H9 (cell line): ENCODE measurements at regions not wholly inside any gene's neighbourhood (a gene's known extent, or its start where the extent isn't known, plus 50 kb on each side); places are given as distances from the start of the nearest gene placed in this dataset.

Experiments
- DNase-seq: peaks from one replicate; pipeline ENCODE4 v3.0.0-alpha.2; 2017
- H2AFZ ChIP-seq: one replicate; pipeline ENCODE4 v1.6.1; 2013; ENCODE audit warnings: mild to moderate bottlenecking, low read length, control low read depth, moderate library complexity
- H2AK5ac ChIP-seq: 2 replicates; pipeline ENCODE4 v1.6.1; 2013; ENCODE audit warnings: low read length, control low read depth, mixed read lengths; ENCODE audit not compliant: insufficient read length
- H2BK120ac ChIP-seq: one replicate; pipeline ENCODE4 v1.6.1; 2013; ENCODE audit warnings: low read depth, mild to moderate bottlenecking, low read length, control low read depth, inconsistent platforms; ENCODE audit not compliant: poor library complexity, severe bottlenecking
- H2BK12ac ChIP-seq: 2 replicates; pipeline ENCODE4 v1.6.1; 2013; ENCODE audit warnings: low read length, control low read depth, mixed read lengths, low read depth; ENCODE audit not compliant: insufficient read length
- H2BK15ac ChIP-seq: 2 replicates; pipeline ENCODE4 v1.6.1; 2013; ENCODE audit warnings: low read depth, low read length, control low read depth
- H2BK20ac ChIP-seq: one replicate; pipeline ENCODE4 v1.6.1; 2013; ENCODE audit warnings: low read depth, mild to moderate bottlenecking, low read length, control low read depth, inconsistent platforms; ENCODE audit not compliant: poor library complexity, severe bottlenecking
- H2BK5ac ChIP-seq: 2 replicates; pipeline ENCODE4 v1.6.1; 2013; ENCODE audit warnings: low read length, control low read depth, mixed read lengths; ENCODE audit not compliant: insufficient read length
- H3K14ac ChIP-seq: 2 replicates; pipeline ENCODE4 v1.6.1; 2013; ENCODE audit warnings: low read length, control low read depth; ENCODE audit not compliant: insufficient read depth
- H3K18ac ChIP-seq: 2 replicates; pipeline ENCODE4 v1.6.1; 2013; ENCODE audit warnings: low read depth, mild to moderate bottlenecking, mixed read lengths, low read length, control low read depth; ENCODE audit not compliant: insufficient read length
- H3K23ac ChIP-seq: 2 replicates; pipeline ENCODE4 v1.6.1; 2013; ENCODE audit warnings: low read length, control low read depth, mixed read lengths, low read depth; ENCODE audit not compliant: insufficient read length
- H3K23me2 ChIP-seq: 2 replicates; pipeline ENCODE4 v1.6.1; 2013; ENCODE audit warnings: low read depth, mild to moderate bottlenecking, mixed read lengths, low read length, control low read depth; ENCODE audit not compliant: insufficient read length, poor library complexity, severe bottlenecking
- H3K27ac ChIP-seq: 2 replicates; pipeline ENCODE4 v1.5.1; 2013; ENCODE audit warnings: low read length, control low read depth, mixed read lengths, low read depth; ENCODE audit not compliant: insufficient read length
- H3K27me3 ChIP-seq: 2 replicates; pipeline ENCODE4 v1.6.1; 2013; ENCODE audit warnings: low read length, control low read depth, inconsistent platforms; ENCODE audit not compliant: insufficient read depth
- H3K4ac ChIP-seq: 2 replicates; pipeline ENCODE4 v1.6.1; 2013; ENCODE audit warnings: low read depth, mild to moderate bottlenecking, control low read depth, inconsistent platforms, low read length, moderate library complexity
- H3K4me1 ChIP-seq: 2 replicates; pipeline ENCODE4 v1.6.1; 2013; ENCODE audit warnings: low read length, control low read depth, inconsistent platforms; ENCODE audit not compliant: insufficient read depth
- H3K4me2 ChIP-seq: 2 replicates; pipeline ENCODE4 v1.6.1; 2013; ENCODE audit warnings: low read length, control low read depth, mixed read lengths; ENCODE audit not compliant: insufficient read length, insufficient read depth
- H3K56ac ChIP-seq: 2 replicates; pipeline ENCODE4 v1.6.1; 2013; ENCODE audit warnings: low read depth, mild to moderate bottlenecking, mixed read lengths, low read length, control low read depth; ENCODE audit not compliant: insufficient read length
- H3K79me1 ChIP-seq: 2 replicates; pipeline ENCODE4 v1.6.1; 2013; ENCODE audit warnings: low read depth, mild to moderate bottlenecking, moderate library complexity, low read length, control low read depth, inconsistent platforms; ENCODE audit not compliant: insufficient read depth, poor library complexity, severe bottlenecking
- H3K79me2 ChIP-seq: 2 replicates; pipeline ENCODE4 v1.6.1; 2013; ENCODE audit warnings: low read length, control low read depth, inconsistent platforms; ENCODE audit not compliant: insufficient read depth
- H3K9ac ChIP-seq: 2 replicates; pipeline ENCODE4 v1.6.1; 2013; ENCODE audit warnings: low read length, control low read depth, mixed read lengths; ENCODE audit not compliant: insufficient read length; ENCODE audit errors: extremely low read depth
- H3K9me3 ChIP-seq: one replicate; pipeline ENCODE4 v1.6.1; 2013; ENCODE audit warnings: low read depth, low read length, inconsistent platforms; ENCODE audit not compliant: control insufficient read depth
- H3T11ph ChIP-seq: one replicate; pipeline ENCODE4 v1.6.1; 2013; ENCODE audit warnings: mild to moderate bottlenecking, low read length, control low read depth, inconsistent platforms
- H4K20me1 ChIP-seq: one replicate; pipeline ENCODE4 v1.6.1; 2013; ENCODE audit not compliant: control insufficient read depth, insufficient read length, insufficient read depth
- H4K5ac ChIP-seq: 2 replicates; pipeline ENCODE4 v1.6.1; 2013; ENCODE audit warnings: low read depth, mild to moderate bottlenecking, mixed read lengths, low read length, control low read depth; ENCODE audit not compliant: insufficient read length
- H4K8ac ChIP-seq: replicated peaks from 2 replicates; pipeline ENCODE4 v1.6.1; 2013; ENCODE audit warnings: low read length, control low read depth, mixed read lengths, low read depth; ENCODE audit not compliant: insufficient read length
- H4K91ac ChIP-seq: 2 replicates; pipeline ENCODE4 v1.6.1; 2013; ENCODE audit warnings: low read depth, mild to moderate bottlenecking, moderate library complexity, mixed read lengths, low read length, control low read depth; ENCODE audit not compliant: insufficient read length
- H3K27ac Mint-ChIP-seq, 3 experiments: 2 replicates in 2 of 3; 3 replicates in 1 of 3; pipeline ENCODE4 v1.8.0; 2020 to 2021; ENCODE audit warnings: mixed read lengths in 3 of 3, mild to moderate bottlenecking in 1 of 3, moderate library complexity in 1 of 3
- H3K27me3 Mint-ChIP-seq: 2 replicates; pipeline ENCODE4 v1.8.0; 2021; ENCODE audit warnings: low read depth, mild to moderate bottlenecking, moderate library complexity, mixed read lengths
- H3K36me3 Mint-ChIP-seq, 3 experiments: 2 replicates in 2 of 3; 3 replicates in 1 of 3; pipeline ENCODE4 v1.8.0; 2020 to 2021; ENCODE audit warnings: low read depth in 3 of 3, mixed read lengths in 3 of 3; ENCODE audit not compliant: insufficient read depth in 1 of 3
- H3K4me1 Mint-ChIP-seq, 2 experiments: 2 replicates each; pipeline ENCODE4 v1.8.0; 2020; ENCODE audit warnings: mixed read lengths in 2 of 2
- H3K4me3 Mint-ChIP-seq, 2 experiments: 2 replicates in 1 of 2; 3 replicates in 1 of 2; pipeline ENCODE4 v1.8.0; 2020 to 2021; ENCODE audit warnings: mild to moderate bottlenecking in 2 of 2, mixed read lengths in 2 of 2, moderate library complexity in 1 of 2
- H3K9me3 Mint-ChIP-seq, 2 experiments: 2 replicates in 1 of 2; 3 replicates in 1 of 2; pipeline ENCODE4 v1.8.0; 2020; ENCODE audit warnings: mild to moderate bottlenecking in 2 of 2, mixed read lengths in 2 of 2, moderate library complexity in 1 of 2
- CTCF ChIP-seq: fragments of 200-600 bp; sonication (generic); conservative IDR thresholded peaks from 3 replicates; pipeline ENCODE4 v1.8.0; 2021; ENCODE audit warnings: antibody characterized with exemption, mild to moderate bottlenecking
- WGBS: extraction: QIAGEN DNeasy Blood & Tissue Kit; methylation state at CpG from one replicate; pipeline ENCODE4 v1.1.7; 2013; ENCODE audit warnings: missing lambda C conversion rate, low lambda C conversion rate, mixed read lengths; ENCODE audit not compliant: insufficient read length; ENCODE audit errors: extremely low coverage; 5-methylcytosine and 5-hydroxymethylcytosine counted together

GRCh38 chr22:47672526-47672925 lies 910.1 kb downstream of the TBC1D22A start:
- Mint-ChIP-seq H3K4me1 (peaks cover 28 to 33% of the 10 kb centered on the region in 2 experiments), H3K9me3 (peaks cover 20 to 30% of the 10 kb centered on the region in 2 experiments), H3K4me3 (no peak overlapping the region), H3K27me3 (peaks cover 63% of the 10 kb centered on the region), H3K27ac (no peak overlapping the region), H3K36me3 (peaks cover 10 to 23% (median 16%) of the 10 kb centered on the region in 3 experiments; a peak in 6 of 7 replicates)
- Histone ChIP-seq H3K18ac (no peak overlapping the region), H3K27ac (no peak overlapping the region), H2BK20ac (no peak overlapping the region), H3K23ac (no peak overlapping the region), H2BK5ac (no peak overlapping the region), H3T11ph (no peak overlapping the region), H4K91ac (no peak overlapping the region), H2AK5ac (no peak overlapping the region), H3K4me1 (peaks cover 5% of the 10 kb centered on the region; the same call in 1 of the 2 replicates), H3K14ac (peak overlapping the region; percentile 19; the same call in 1 of the 2 replicates), H3K79me1 (no peaks in the 10 kb centered on the region), H3K79me2 (no peaks in the 10 kb centered on the region), H4K20me1 (no peaks in the 10 kb centered on the region), H3K4ac (no peak overlapping the region), H4K8ac (no peak overlapping the region), H2BK12ac (no peak overlapping the region), H3K27me3 (no peaks in the 10 kb centered on the region), H3K23me2 (no peaks in the 10 kb centered on the region), H3K56ac (no peak overlapping the region), H3K9me3 (no peaks in the 10 kb centered on the region), H3K9ac (no peak overlapping the region), H2BK15ac (no peak overlapping the region), H2AFZ (no peak overlapping the region), H4K5ac (no peak overlapping the region), H2BK120ac (no peak overlapping the region), H3K4me2 (no peak overlapping the region)
- no peak for TF ChIP-seq CTCF
- no CpG with 5 or more reads among the region's 9 CpGs for WGBS
- DNase-seq, result no peak
